Fibroblast of lung (primary cell): ENCODE measurements at regions not wholly inside any gene's neighbourhood (a gene's known extent, or its start where the extent isn't known, plus 50 kb on each side); places are given as distances from the start of the nearest gene placed in this dataset.

ENCODE experiments used
- DNase-seq, 2 donors: peaks; one replicate each; pipeline versions ENCODE4 v3.0.0 to v3.0.0-alpha.2; 2010; ENCODE audit warnings: low read depth in 2 of 2
- H2AFZ ChIP-seq: 2 replicates; pipeline ENCODE4 v1.5.1; 2012; ENCODE audit warnings: low read length, control low read depth, inconsistent platforms
- H3K27ac ChIP-seq: 2 replicates; pipeline ENCODE4 v1.5.1; 2011; ENCODE audit warnings: low read length, control low read depth; ENCODE audit not compliant: insufficient read depth
- H3K27me3 ChIP-seq: 2 replicates; pipeline ENCODE4 v1.5.1; 2011; ENCODE audit warnings: mild to moderate bottlenecking, low read length; ENCODE audit not compliant: control insufficient read depth, insufficient read depth
- H3K36me3 ChIP-seq: 2 replicates; pipeline ENCODE4 v1.5.1; 2011; ENCODE audit warnings: low read length; ENCODE audit not compliant: control insufficient read depth, insufficient read depth
- H3K4me1 ChIP-seq: 2 replicates; pipeline ENCODE4 v1.5.1; 2011; ENCODE audit warnings: low read length; ENCODE audit not compliant: control insufficient read depth, insufficient read depth; ENCODE audit errors: extremely low read depth
- H3K4me2 ChIP-seq: 2 replicates; pipeline ENCODE4 v1.5.1; 2011; ENCODE audit warnings: low read length, control low read depth; ENCODE audit not compliant: insufficient read depth; ENCODE audit errors: extremely low read depth
- H3K4me3 ChIP-seq, 4 experiments: fragments of 200-600 bp in 1 of 4; sonication (generic) in 1 of 4; replicated peaks in 1 of 4; 2 replicates each; pipeline ENCODE4 v1.5.1; 2011 to 2016; ENCODE audit warnings: low read length in 4 of 4, low read depth in 3 of 4, mild to moderate bottlenecking in 3 of 4, control low read depth in 2 of 4, inconsistent platforms in 1 of 4, mixed read lengths in 1 of 4; ENCODE audit not compliant: insufficient read depth in 1 of 4; ENCODE audit errors: control extremely low read depth in 1 of 4
- H3K79me2 ChIP-seq: 2 replicates; pipeline ENCODE4 v1.5.1; 2012; ENCODE audit warnings: mild to moderate bottlenecking, low read length, inconsistent platforms; ENCODE audit not compliant: control insufficient read depth, insufficient read depth
- H3K9ac ChIP-seq: 2 replicates; pipeline ENCODE4 v1.5.1; 2011; ENCODE audit warnings: mild to moderate bottlenecking, low read length, control low read depth; ENCODE audit not compliant: insufficient read depth
- H3K9me3 ChIP-seq: 2 replicates; pipeline ENCODE4 v1.5.1; 2012; ENCODE audit warnings: low read depth, low read length; ENCODE audit not compliant: control insufficient read depth, insufficient read depth
- H4K20me1 ChIP-seq: 2 replicates; pipeline ENCODE4 v1.5.1; 2011; ENCODE audit warnings: low read length; ENCODE audit not compliant: control insufficient read depth, insufficient read depth; ENCODE audit errors: extremely low read depth
- CTCF ChIP-seq, 2 donors: IDR thresholded peaks in 1 of 2; conservative IDR thresholded peaks in 1 of 2; 1 replicate in 1 of 2; 2 replicates in 1 of 2; pipeline ENCODE4 v1.5.1; 2011 to 2012; ENCODE audit warnings: low read length in 2 of 2, control low read depth in 1 of 2, inconsistent platforms in 1 of 2, low read depth in 1 of 2, mild to moderate bottlenecking in 1 of 2
- EZH2 ChIP-seq: IDR thresholded peaks from 2 replicates; pipeline ENCODE4 v1.5.1; 2012; ENCODE audit warnings: low read length, control low read depth, mild to moderate bottlenecking; ENCODE audit errors: missing control alignments

- Histone ChIP-seq H3K27ac (no peak overlapping the region), H4K20me1 (no peaks in the 10 kb centered on the region), H3K4me2 (no peak overlapping the region), H3K79me2 (no peaks in the 10 kb centered on the region), H3K4me3 (no peak overlapping the region), H3K9me3 (no peaks in the 10 kb centered on the region), H2AFZ (no peak overlapping the region), H3K4me1 (no peaks in the 10 kb centered on the region), H3K36me3 (no peaks in the 10 kb centered on the region), H3K9ac (no peak overlapping the region), H3K27me3 (peaks cover 14% of the 10 kb centered on the region)
- DNase-seq: no peak
- TF ChIP-seq CTCF (conservative IDR thresholded peaks at IDR 0.05 in 1 of 2, IDR thresholded peaks at IDR 0.05 in 1 of 2; ENCODE audit: low read depth in 1 of 2, low read length in 2 of 2) (no peak), EZH2 (no peak)
Observed at GRCh38 chr2:121047383-121047782, 237.6 kb downstream of the TFCP2L1 start.

GRCh38 chr2:121049131-121049530, 235.9 kb downstream of the TFCP2L1 start:
- no peak overlapping the region for H2AFZ ChIP-seq
- no peak overlapping the region for H3K9ac ChIP-seq
- TF ChIP-seq EZH2 (no peak), CTCF (conservative IDR thresholded peaks at IDR 0.05 in 1 of 2, IDR thresholded peaks at IDR 0.05 in 1 of 2; ENCODE audit: low read depth in 1 of 2, low read length in 2 of 2) (no peak)
- no peaks in the 10 kb centered on the region for H4K20me1 ChIP-seq
- no peaks in the 10 kb centered on the region for H3K79me2 ChIP-seq
- no peak overlapping the region for H3K4me2 ChIP-seq
- no peaks in the 10 kb centered on the region for H3K9me3 ChIP-seq
- no peak overlapping the region for H3K27ac ChIP-seq
- peaks cover 14% of the 10 kb centered on the region for H3K27me3 ChIP-seq
- no peak overlapping the region for H3K4me3 ChIP-seq
- no peaks in the 10 kb centered on the region for H3K36me3 ChIP-seq
- no peak for DNase-seq
- H3K4me1 ChIP-seq: no peaks in the 10 kb centered on the region

- no peak overlapping the region for H2AFZ ChIP-seq
- no peak overlapping the region for H3K9ac ChIP-seq
- H3K36me3 ChIP-seq: no peaks in the 10 kb centered on the region
- peaks cover 14% of the 10 kb centered on the region for H3K27me3 ChIP-seq
- H3K9me3 ChIP-seq: no peaks in the 10 kb centered on the region
- TF ChIP-seq CTCF (conservative IDR thresholded peaks at IDR 0.05 in 1 of 2, IDR thresholded peaks at IDR 0.05 in 1 of 2; ENCODE audit: low read depth in 1 of 2, low read length in 2 of 2): no peak
- H3K27ac ChIP-seq: no peak overlapping the region
- no peak overlapping the region for H3K4me3 ChIP-seq
- H3K79me2 ChIP-seq: no peaks in the 10 kb centered on the region
- no peaks in the 10 kb centered on the region for H4K20me1 ChIP-seq
- no peak overlapping the region for H3K4me2 ChIP-seq
- no peaks in the 10 kb centered on the region for H3K4me1 ChIP-seq
- no peak for DNase-seq
Observed at GRCh38 chr2:121049950-121050585, 234.9 kb downstream of the TFCP2L1 start.
